Kidney epithelial cell (primary cell): ENCODE measurements at regions not wholly inside any gene's neighbourhood (a gene's known extent, or its start where the extent isn't known, plus 50 kb on each side); places are given as distances from the start of the nearest gene placed in this dataset.

Experiments used
- DNase-seq: peaks from one replicate; pipeline ENCODE4 v3.0.0-alpha.2; 2010; ENCODE audit warnings: low read depth
- H3K27me3 ChIP-seq: 2 replicates; pipeline ENCODE4 v1.6.0; 2011; ENCODE audit warnings: low read length; ENCODE audit not compliant: control insufficient read depth, insufficient read depth
- H3K36me3 ChIP-seq: 2 replicates; pipeline ENCODE4 v1.5.1; 2011; ENCODE audit warnings: low read length; ENCODE audit not compliant: control insufficient read depth, insufficient read depth
- H3K4me3 ChIP-seq: 2 replicates; pipeline ENCODE4 v1.5.1; 2011; ENCODE audit warnings: low read depth, mild to moderate bottlenecking, control low read depth, low read length
- TF ChIP-seq, protein P1 (sequence below): IDR thresholded peaks from 2 replicates; pipeline ENCODE4 v1.5.1; 2011; ENCODE audit warnings: mild to moderate bottlenecking, moderate library complexity, low read length, control low read depth, inconsistent platforms; ENCODE audit not compliant: insufficient read depth, poor library complexity, severe bottlenecking

DNA sequence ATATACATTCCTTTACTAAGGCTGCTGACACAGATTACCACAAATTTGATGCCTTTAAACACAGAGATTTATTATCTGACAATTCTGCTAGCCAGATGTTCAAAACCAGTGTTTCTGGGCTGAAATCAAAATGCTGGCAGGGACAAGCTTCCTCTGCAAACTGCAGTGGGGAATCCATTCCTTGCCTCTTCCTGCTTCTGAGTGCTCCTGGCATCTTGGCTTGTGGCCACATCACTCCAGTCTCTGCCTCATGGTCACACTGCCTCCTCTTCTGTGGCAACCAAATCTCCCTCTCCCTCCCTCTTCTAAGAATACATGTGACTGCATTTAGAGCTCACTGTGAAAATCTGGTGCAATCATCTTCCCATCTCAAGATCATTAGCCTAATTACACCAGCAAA lies 235.7 kb downstream of the TTC8 start:
- Histone ChIP-seq H3K4me3 (no peak overlapping the region), H3K36me3 (no peaks in the 10 kb centered on the region), H3K27me3 (no peaks in the 10 kb centered on the region)
- no peak for DNase-seq
- TF ChIP-seq, protein P1, sequence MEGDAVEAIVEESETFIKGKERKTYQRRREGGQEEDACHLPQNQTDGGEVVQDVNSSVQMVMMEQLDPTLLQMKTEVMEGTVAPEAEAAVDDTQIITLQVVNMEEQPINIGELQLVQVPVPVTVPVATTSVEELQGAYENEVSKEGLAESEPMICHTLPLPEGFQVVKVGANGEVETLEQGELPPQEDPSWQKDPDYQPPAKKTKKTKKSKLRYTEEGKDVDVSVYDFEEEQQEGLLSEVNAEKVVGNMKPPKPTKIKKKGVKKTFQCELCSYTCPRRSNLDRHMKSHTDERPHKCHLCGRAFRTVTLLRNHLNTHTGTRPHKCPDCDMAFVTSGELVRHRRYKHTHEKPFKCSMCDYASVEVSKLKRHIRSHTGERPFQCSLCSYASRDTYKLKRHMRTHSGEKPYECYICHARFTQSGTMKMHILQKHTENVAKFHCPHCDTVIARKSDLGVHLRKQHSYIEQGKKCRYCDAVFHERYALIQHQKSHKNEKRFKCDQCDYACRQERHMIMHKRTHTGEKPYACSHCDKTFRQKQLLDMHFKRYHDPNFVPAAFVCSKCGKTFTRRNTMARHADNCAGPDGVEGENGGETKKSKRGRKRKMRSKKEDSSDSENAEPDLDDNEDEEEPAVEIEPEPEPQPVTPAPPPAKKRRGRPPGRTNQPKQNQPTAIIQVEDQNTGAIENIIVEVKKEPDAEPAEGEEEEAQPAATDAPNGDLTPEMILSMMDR: no peak

DNA sequence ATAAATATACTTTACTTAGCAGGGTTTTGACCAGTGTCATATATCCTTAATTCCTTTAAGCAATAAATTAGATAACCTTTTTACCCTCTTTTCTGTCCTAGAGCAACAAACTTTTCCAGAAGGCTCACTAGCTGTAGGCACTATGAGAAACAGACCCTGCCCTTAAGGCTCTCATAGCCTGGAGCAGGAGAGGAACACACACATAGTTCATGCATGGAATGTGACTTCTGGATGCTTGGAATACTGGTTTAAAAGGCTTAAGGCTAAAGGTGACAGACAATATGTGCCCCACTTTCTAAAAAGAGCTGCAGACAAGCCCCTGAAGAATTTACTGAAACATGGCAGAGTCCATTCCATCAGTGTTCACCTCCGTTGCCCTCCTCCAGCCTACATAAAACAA lies 237.2 kb downstream of the TTC8 start:
- Histone ChIP-seq H3K36me3 (no peaks in the 10 kb centered on the region), H3K27me3 (no peaks in the 10 kb centered on the region), H3K4me3 (no peak overlapping the region)
- no peak for DNase-seq
- TF ChIP-seq, protein P1: no peak

DNA sequence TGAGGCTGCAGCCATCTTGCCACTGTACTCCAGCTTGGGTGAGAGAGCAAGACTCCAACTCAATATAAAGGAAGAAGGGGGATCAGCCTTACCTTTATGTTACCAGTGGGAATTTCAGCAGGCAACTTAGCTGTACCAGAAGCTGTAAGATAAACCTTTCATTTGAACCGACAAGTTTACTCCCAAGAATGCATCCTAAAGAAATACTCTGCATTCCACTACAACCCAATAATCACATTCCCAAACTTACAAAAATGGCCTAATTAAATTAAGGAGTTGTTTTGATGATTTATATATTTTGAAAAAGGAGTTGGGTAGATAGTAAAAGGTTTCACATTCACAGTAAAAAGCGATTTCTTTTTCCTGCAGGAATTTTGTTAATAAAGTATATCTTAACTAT lies 241.4 kb downstream of the TTC8 start:
- no peaks in the 10 kb centered on the region for H3K27me3 ChIP-seq
- no peaks in the 10 kb centered on the region for H3K36me3 ChIP-seq
- H3K4me3 ChIP-seq: no peak overlapping the region
- TF ChIP-seq, protein P1: no peak
- DNase-seq: no peak

DNA sequence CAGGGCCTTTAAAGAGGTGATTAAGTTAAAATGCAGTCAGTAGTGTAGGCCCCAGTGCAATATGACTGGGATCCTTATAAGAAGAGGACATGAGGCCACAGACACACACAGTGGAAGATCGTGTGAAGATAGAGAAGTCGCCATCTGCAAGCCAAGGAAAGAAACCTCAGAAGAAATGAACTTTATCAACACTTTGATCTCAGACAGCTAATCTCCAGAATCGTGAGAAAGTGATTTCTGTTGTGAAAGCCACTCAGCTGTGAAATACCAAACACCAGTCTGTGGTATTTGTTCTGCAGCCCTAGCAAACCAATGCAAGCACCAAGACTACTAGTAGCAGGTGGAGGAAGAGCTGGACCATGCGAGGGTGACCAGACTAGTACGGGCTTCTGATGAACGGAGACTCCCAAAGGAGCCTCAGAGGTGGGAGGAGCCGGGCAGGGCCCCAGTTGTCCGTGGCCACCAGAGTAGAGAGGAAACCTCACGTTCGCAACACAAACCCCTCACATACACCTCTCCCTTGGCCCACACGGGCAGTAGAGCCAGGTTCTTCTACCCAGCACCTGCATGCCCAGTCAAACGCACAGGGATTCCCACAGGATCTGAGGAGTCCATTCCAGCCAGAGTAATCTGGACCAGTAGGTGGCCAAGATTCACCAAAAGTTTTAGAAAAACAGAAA lies 243.0 kb downstream of the TTC8 start:
- no peak for DNase-seq
- no peaks in the 10 kb centered on the region for H3K36me3 ChIP-seq
- TF ChIP-seq, protein P1: no peak
- H3K4me3 ChIP-seq: no peak overlapping the region
- no peaks in the 10 kb centered on the region for H3K27me3 ChIP-seq

DNA sequence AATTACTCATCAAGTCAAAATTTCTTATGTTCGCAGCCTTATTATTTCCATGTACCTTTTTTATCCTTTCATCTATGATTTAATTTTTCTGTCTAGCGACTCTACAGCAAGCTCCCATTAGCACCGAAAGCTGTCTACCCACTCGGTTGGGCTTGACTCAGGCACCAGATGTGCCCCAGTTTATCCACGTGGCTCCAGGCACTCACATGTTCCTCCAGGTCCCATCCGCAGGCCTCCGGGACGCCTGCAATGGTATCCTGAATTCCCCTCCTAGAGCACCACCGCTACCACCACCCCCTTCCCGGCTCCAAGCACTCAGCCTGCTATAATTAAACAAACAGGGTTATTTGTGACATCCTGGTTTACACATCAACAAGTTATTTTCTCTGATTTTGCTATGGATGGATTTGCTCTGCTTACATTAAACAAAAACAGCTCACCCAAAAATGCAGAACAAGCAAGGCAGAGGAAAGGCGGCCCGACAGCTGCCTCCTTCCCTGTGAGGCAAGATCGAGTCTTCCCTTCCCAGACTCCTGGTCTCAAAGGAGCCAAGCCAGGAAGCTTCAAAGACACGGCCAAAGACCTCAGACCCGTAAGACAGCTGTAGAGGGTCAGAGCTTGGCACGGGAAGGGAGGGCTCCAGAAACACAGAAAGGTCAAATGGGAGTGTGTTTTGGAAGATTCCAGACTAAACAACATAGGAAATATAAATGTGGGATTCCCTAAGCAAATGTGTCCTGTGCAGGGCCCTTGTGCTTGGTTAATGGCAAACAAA lies 253.8 kb downstream of the TTC8 start:
- Histone ChIP-seq H3K36me3 (no peaks in the 10 kb centered on the region), H3K27me3 (peaks cover 2% of the 10 kb centered on the region), H3K4me3 (no peak overlapping the region)
- TF ChIP-seq, protein P1: no peak
- no peak for DNase-seq

DNA sequence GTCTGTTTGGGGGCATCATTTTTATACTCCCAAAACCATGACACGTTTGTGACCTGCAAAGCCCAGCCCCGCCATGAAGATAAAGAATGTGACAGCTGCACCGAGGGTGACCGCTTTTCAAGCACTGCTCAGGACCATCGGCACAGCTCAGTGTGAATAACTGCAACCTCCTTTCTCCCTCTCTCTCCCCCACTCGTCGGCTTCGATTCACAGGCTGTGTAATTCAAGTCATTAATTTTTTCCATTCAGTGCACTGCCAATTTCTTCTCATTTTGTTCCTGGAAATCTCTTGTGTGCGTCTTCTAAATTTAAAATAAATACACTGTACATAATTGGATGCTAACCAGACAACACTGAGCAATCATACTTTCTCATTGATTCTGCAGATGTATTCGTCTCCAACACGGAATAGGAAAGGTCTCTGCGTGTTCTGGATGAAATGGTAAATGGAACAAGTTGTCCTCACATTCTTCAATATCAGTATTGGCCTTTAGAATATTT lies 260.8 kb downstream of the TTC8 start:
- Histone ChIP-seq H3K4me3 (no peak overlapping the region), H3K27me3 (no peaks in the 10 kb centered on the region), H3K36me3 (no peaks in the 10 kb centered on the region)
- TF ChIP-seq, protein P1: no peak
- no peak for DNase-seq
